Renal pelvis (tissue), 1 donor: ENCODE measurements at regions not wholly inside any gene's neighbourhood (a gene's known extent, or its start where the extent isn't known, plus 50 kb on each side); places are given as distances from the start of the nearest gene placed in this dataset.
"Not testable (repeated sequence)": the region's sequence is repeated elsewhere in the genome, so short reads cannot be mapped to it uniquely, and the experiment has no call there.

Experiments
- DNase-seq: peaks from one replicate; pipeline ENCODE4 v3.0.0-alpha.2; 2013

- not testable (repeated sequence) for DNase-seq
Measured at GRCh38 chr6:4725136-4725760, 51.0 kb upstream of the CDYL start.

- DNase-seq: not testable (repeated sequence)
Measured at GRCh38 chr6:4724727-4725126, 51.5 kb upstream of the CDYL start.

GRCh38 chr6:4723383-4723782 lies 52.8 kb upstream of the CDYL start:
- no peak for DNase-seq

- DNase-seq: not testable (repeated sequence)
Measured at GRCh38 chr6:4721368-4721767, 54.8 kb upstream of the CDYL start.

- no peak for DNase-seq
Measured at GRCh38 chr6:4719491-4719890, 56.7 kb upstream of the CDYL start.

GRCh38 chr6:4717856-4718255 lies 58.3 kb upstream of the CDYL start:
- no peak for DNase-seq

- no peak for DNase-seq
Measured at GRCh38 chr6:4717124-4717523, 59.1 kb upstream of the CDYL start.

GRCh38 chr6:4714961-4715501 lies 61.2 kb upstream of the CDYL start:
- DNase-seq: no peak

- no peak for DNase-seq
Measured at GRCh38 chr6:4712291-4712690, 63.9 kb upstream of the CDYL start.

GRCh38 chr6:4707011-4707410 lies 69.2 kb upstream of the CDYL start:
- DNase-seq: no peak

- no peak for DNase-seq
Measured at GRCh38 chr6:4705809-4706208, 70.4 kb upstream of the CDYL start.

GRCh38 chr6:4703382-4703781 lies 72.8 kb upstream of the CDYL start:
- DNase-seq: no peak

GRCh38 chr6:4698901-4699659 lies 77.1 kb upstream of the CDYL start:
- DNase-seq: no peak

GRCh38 chr6:4693173-4693970 lies 82.8 kb upstream of the CDYL start:
- DNase-seq: no peak

- no peak for DNase-seq
Measured at GRCh38 chr6:4692664-4693063, 83.5 kb upstream of the CDYL start.

GRCh38 chr6:4687989-4688947 lies 87.9 kb upstream of the CDYL start:
- DNase-seq: no peak

- DNase-seq: no peak
Measured at GRCh38 chr6:4687656-4687988, 88.6 kb upstream of the CDYL start.

GRCh38 chr6:4682431-4683097 lies 93.6 kb upstream of the CDYL start:
- no peak for DNase-seq

GRCh38 chr6:4678506-4679300 lies 97.5 kb upstream of the CDYL start:
- no peak for DNase-seq

- no peak for DNase-seq
Measured at GRCh38 chr6:4677751-4678065, 98.5 kb upstream of the CDYL start.
